Mammary epithelial cell (primary cell): ENCODE measurements at regions not wholly inside any gene's neighbourhood (a gene's known extent, or its start where the extent isn't known, plus 50 kb on each side); places are given as distances from the start of the nearest gene placed in this dataset.

Experiments used
- CTCF ChIP-seq, 2 donors: IDR thresholded peaks in 1 of 2; conservative IDR thresholded peaks in 1 of 2; 2 replicates each; pipeline ENCODE4 v1.5.1; 2011 to 2012; ENCODE audit warnings: inconsistent platforms in 2 of 2, low read length in 2 of 2, mild to moderate bottlenecking in 2 of 2, control low read depth in 1 of 2, low read depth in 1 of 2; ENCODE audit not compliant: insufficient read depth in 1 of 2; ENCODE audit errors: extremely low read depth in 1 of 2
- EZH2 ChIP-seq: IDR thresholded peaks from 2 replicates; pipeline ENCODE4 v1.6.1; 2012; ENCODE audit warnings: low read length, inconsistent platforms, borderline replicate concordance

- TF ChIP-seq CTCF (conservative IDR thresholded peaks at IDR 0.05 in 1 of 2, IDR thresholded peaks at IDR 0.05 in 1 of 2; ENCODE audit: extremely low read depth in 1 of 2, insufficient read depth in 1 of 2, low read depth in 1 of 2, low read length in 2 of 2) (no peak), EZH2 (no peak)
Observed at GRCh38 chr17:21823643-21824042, 131.3 kb downstream of the KCNJ18 start.
